ENCODE measurements at regions not wholly inside any gene's neighbourhood (a gene's known extent, or its start where the extent isn't known, plus 50 kb on each side); places are given as distances from the start of the nearest gene placed in this dataset.

GRCh38 chr10:125515571-125515970 lies 167.4 kb downstream of the TEX36 start:
- no peak for DNase-seq (ENCODE audit: low read depth in 2 of 3, low spot score in 2 of 3)

- no peak for DNase-seq (ENCODE audit: low read depth in 2 of 3, low spot score in 2 of 3)
Observed at GRCh38 chr10:125514206-125515162, 168.5 kb downstream of the TEX36 start.

- no peak for DNase-seq (ENCODE audit: low read depth in 2 of 3, low spot score in 2 of 3)
Observed at GRCh38 chr10:125513429-125514182, 169.4 kb downstream of the TEX36 start.

GRCh38 chr10:125510998-125511397 lies 172.0 kb downstream of the TEX36 start:
- DNase-seq (ENCODE audit: low read depth in 2 of 3, low spot score in 2 of 3) = no peak

- no peak for DNase-seq (ENCODE audit: low read depth in 2 of 3, low spot score in 2 of 3)
Observed at GRCh38 chr10:125505648-125506047, 177.3 kb downstream of the TEX36 start.

- no peak for DNase-seq (ENCODE audit: low read depth in 2 of 3, low spot score in 2 of 3)
Observed at GRCh38 chr10:125502276-125502675, 180.7 kb downstream of the TEX36 start.

- no peak for DNase-seq (ENCODE audit: low read depth in 2 of 3, low spot score in 2 of 3)
Observed at GRCh38 chr10:125495386-125495785, 187.6 kb downstream of the TEX36 start.

- DNase-seq (ENCODE audit: low read depth in 2 of 3, low spot score in 2 of 3) = no peak
Observed at GRCh38 chr10:125494651-125495239, 188.2 kb downstream of the TEX36 start.

- DNase-seq (ENCODE audit: low read depth in 2 of 3, low spot score in 2 of 3) = no peak
Observed at GRCh38 chr10:125491381-125491780, 191.6 kb downstream of the TEX36 start.

- DNase-seq (ENCODE audit: low read depth in 2 of 3, low spot score in 2 of 3) = no peak
Observed at GRCh38 chr10:125489731-125490130, 193.2 kb downstream of the TEX36 start.

- DNase-seq (ENCODE audit: low read depth in 2 of 3, low spot score in 2 of 3) = no peak
Observed at GRCh38 chr10:125485665-125486064, 197.3 kb downstream of the TEX36 start.

GRCh38 chr10:125484035-125484732 lies 198.8 kb downstream of the TEX36 start:
- no peak for DNase-seq (ENCODE audit: low read depth in 2 of 3, low spot score in 2 of 3)

GRCh38 chr10:125482637-125483036 lies 200.3 kb downstream of the TEX36 start:
- DNase-seq (ENCODE audit: low read depth in 2 of 3, low spot score in 2 of 3) = no peak

- DNase-seq (ENCODE audit: low read depth in 2 of 3, low spot score in 2 of 3) = no peak
Observed at GRCh38 chr10:125482108-125482507, 200.9 kb downstream of the TEX36 start.

GRCh38 chr10:125479059-125479458 lies 203.9 kb downstream of the TEX36 start:
- no peak for DNase-seq (ENCODE audit: low read depth in 2 of 3, low spot score in 2 of 3)

GRCh38 chr10:125475815-125476214 lies 207.1 kb downstream of the TEX36 start:
- DNase-seq (ENCODE audit: low read depth in 2 of 3, low spot score in 2 of 3) = no peak

GRCh38 chr10:125473143-125473793 lies 209.7 kb downstream of the TEX36 start:
- no peak for DNase-seq (ENCODE audit: low read depth in 2 of 3, low spot score in 2 of 3)

- no peak for DNase-seq (ENCODE audit: low read depth in 2 of 3, low spot score in 2 of 3)
Observed at GRCh38 chr10:125472010-125472607, 210.9 kb downstream of the TEX36 start.

GRCh38 chr10:125468278-125468677 lies 214.7 kb downstream of the TEX36 start:
- no peak for DNase-seq (ENCODE audit: low read depth in 2 of 3, low spot score in 2 of 3)

GRCh38 chr10:125466685-125467084 lies 216.3 kb downstream of the TEX36 start:
- no peak for DNase-seq (ENCODE audit: low read depth in 2 of 3, low spot score in 2 of 3)
